Suprapubic skin (tissue), 4 donors: ENCODE measurements at regions not wholly inside any gene's neighbourhood (a gene's known extent, or its start where the extent isn't known, plus 50 kb on each side); places are given as distances from the start of the nearest gene placed in this dataset.

Source experiments
- DNase-seq, 2 donors: peaks; one replicate each; pipeline ENCODE4 v3.0.0-alpha.2; 2019; ENCODE audit warnings: low spot score in 2 of 2
- H3K27ac ChIP-seq: fragments of 200-600 bp; sonication (generic); one replicate; pipeline ENCODE4 v1.5.1; 2019
- H3K27me3 ChIP-seq: fragments of 200-600 bp; sonication (generic); one replicate; pipeline ENCODE4 v1.5.1; 2019
- H3K36me3 ChIP-seq: fragments of 200-600 bp; sonication (generic); one replicate; pipeline ENCODE4 v1.5.1; 2019
- H3K4me1 ChIP-seq: fragments of 200-600 bp; sonication (generic); one replicate; pipeline ENCODE4 v1.5.1; 2019
- H3K4me3 ChIP-seq: fragments of 200-600 bp; sonication (generic); one replicate; pipeline ENCODE4 v1.5.1; 2019; ENCODE audit warnings: mild to moderate bottlenecking
- H3K9me3 ChIP-seq: fragments of 200-600 bp; sonication (generic); one replicate; pipeline ENCODE4 v1.5.1; 2019
- CTCF ChIP-seq, 2 donors: fragments of 200-600 bp in 1 of 2; fragments of 450-650 bp in 1 of 2; sonication (generic) in 1 of 2; IDR thresholded peaks; one replicate each; pipeline ENCODE4 v1.5.1; 2016 to 2019; ENCODE audit warnings: antibody characterized with exemption in 2 of 2, mild to moderate bottlenecking in 1 of 2, moderate library complexity in 1 of 2
- EP300 ChIP-seq: sonication (generic); formaldehyde crosslinking; IDR thresholded peaks from one replicate; pipeline ENCODE4 v1.6.1; 2017; ENCODE audit warnings: antibody characterized with exemption
- POLR2A ChIP-seq, 2 donors: fragments of 450-650 bp; IDR thresholded peaks; one replicate each; pipeline ENCODE4 v1.6.1; 2017; ENCODE audit warnings: antibody characterized with exemption in 2 of 2, mild to moderate bottlenecking in 2 of 2, moderate library complexity in 2 of 2
- POLR2AphosphoS5 ChIP-seq, 3 donors: sonication (generic); formaldehyde crosslinking; IDR thresholded peaks; one replicate each; pipeline ENCODE4 v1.6.1; 2017; ENCODE audit warnings: antibody characterized with exemption in 3 of 3
- WGBS: methylation state at CpG from one replicate; pipeline ENCODE4 v1.1.5; 2018; 5-methylcytosine and 5-hydroxymethylcytosine counted together

DNA sequence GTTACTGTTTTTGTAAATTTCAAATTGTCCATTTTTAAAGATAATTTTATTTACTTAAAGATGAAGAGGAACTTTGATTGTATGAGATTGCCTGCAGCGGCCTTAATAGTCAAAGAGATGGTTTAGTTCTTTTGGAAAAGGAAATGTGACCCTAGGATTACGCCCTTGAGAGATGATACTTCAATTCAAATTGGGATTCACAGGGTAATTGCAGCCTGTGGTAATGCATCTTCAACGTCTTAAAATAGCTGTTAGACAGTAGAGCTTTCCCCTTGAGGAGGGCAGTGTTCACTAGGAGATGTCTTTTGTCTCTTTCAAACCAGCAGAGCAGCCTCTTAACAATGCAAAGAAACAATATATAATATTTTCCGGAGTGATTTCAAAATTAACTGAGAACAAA lies 127.1 kb downstream of the TAF11L14 start:
- Histone ChIP-seq H3K4me1 (no peaks in the 10 kb centered on the region), H3K9me3 (no peaks in the 10 kb centered on the region), H3K36me3 (no peaks in the 10 kb centered on the region), H3K4me3 (no peak overlapping the region), H3K27me3 (no peaks in the 10 kb centered on the region), H3K27ac (no peak overlapping the region)
- no peak for DNase-seq
- TF ChIP-seq EP300 (no peak), CTCF (IDR thresholded peaks at IDR 0.05) (no peak), POLR2AphosphoS5 (IDR thresholded peaks at IDR 0.05) (no peak), POLR2A (IDR thresholded peaks at IDR 0.05) (no peak)
- 67% methylated on average over 4 of the region's 4 CpGs for WGBS

DNA sequence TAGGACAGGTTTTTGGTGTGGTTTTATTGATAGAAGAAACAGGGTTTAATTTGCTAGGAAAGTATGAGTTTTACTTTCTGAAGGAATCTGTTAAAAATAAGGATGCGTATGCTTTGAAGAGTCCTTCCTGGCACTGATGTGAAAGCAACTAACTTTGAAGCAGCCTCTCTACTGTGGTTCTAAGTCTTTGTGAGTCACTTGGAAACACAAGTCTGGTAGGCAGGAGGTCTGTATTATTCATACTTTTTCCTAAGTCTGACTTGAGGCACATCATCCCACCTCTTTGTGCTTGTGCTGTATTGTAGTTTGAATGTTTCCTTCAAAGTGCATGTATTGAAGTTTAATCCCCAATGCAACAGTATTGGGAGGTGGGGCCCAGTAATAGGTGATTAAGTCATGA lies 129.0 kb downstream of the TAF11L14 start:
- Histone ChIP-seq H3K27me3 (no peaks in the 10 kb centered on the region), H3K36me3 (no peaks in the 10 kb centered on the region), H3K4me1 (no peaks in the 10 kb centered on the region), H3K27ac (no peak overlapping the region), H3K4me3 (no peak overlapping the region), H3K9me3 (no peaks in the 10 kb centered on the region)
- TF ChIP-seq POLR2A (IDR thresholded peaks at IDR 0.05) (no peak), POLR2AphosphoS5 (IDR thresholded peaks at IDR 0.05) (no peak), CTCF (IDR thresholded peaks at IDR 0.05) (no peak), EP300 (no peak)
- 77% methylated on average over 1 of the region's 1 CpG for WGBS
- DNase-seq: no peak

- H3K27ac ChIP-seq: no peak overlapping the region
- DNase-seq: no peak
- H3K36me3 ChIP-seq: no peaks in the 10 kb centered on the region
- WGBS: 91% methylated on average over 2 of the region's 2 CpGs
- no peaks in the 10 kb centered on the region for H3K4me1 ChIP-seq
- no peaks in the 10 kb centered on the region for H3K27me3 ChIP-seq
- no peak overlapping the region for H3K4me3 ChIP-seq
- H3K9me3 ChIP-seq: no peaks in the 10 kb centered on the region
- no peak for TF ChIP-seq EP300
- no peak for TF ChIP-seq POLR2AphosphoS5 (IDR thresholded peaks at IDR 0.05)
- no peak for TF ChIP-seq CTCF (IDR thresholded peaks at IDR 0.05)
- TF ChIP-seq POLR2A (IDR thresholded peaks at IDR 0.05): no peak
Observed at GRCh38 chr5:17766031-17766430, 131.8 kb downstream of the TAF11L14 start.

- WGBS: 66% methylated on average over 3 of the region's 3 CpGs
- DNase-seq: no peak
Observed at GRCh38 chr5:17769277-17769676, 135.0 kb downstream of the TAF11L14 start.

GRCh38 chr5:17772232-17772631 lies 138.0 kb downstream of the TAF11L14 start:
- no peak for DNase-seq
- Histone ChIP-seq H3K4me3 (no peak overlapping the region), H3K4me1 (no peaks in the 10 kb centered on the region), H3K27me3 (no peaks in the 10 kb centered on the region), H3K27ac (no peak overlapping the region), H3K9me3 (peaks cover 6% of the 10 kb centered on the region), H3K36me3 (no peaks in the 10 kb centered on the region)
- TF ChIP-seq EP300: no peak
- no peak for TF ChIP-seq CTCF (IDR thresholded peaks at IDR 0.05)
- no peak for TF ChIP-seq POLR2AphosphoS5 (IDR thresholded peaks at IDR 0.05)
- TF ChIP-seq POLR2A (IDR thresholded peaks at IDR 0.05): no peak
- 97% methylated on average over 6 of the region's 6 CpGs for WGBS

More at GRCh38 chr5:17769277-17769676, 135.0 kb downstream of the TAF11L14 start:
- peaks cover 4% of the 10 kb centered on the region for H3K9me3 ChIP-seq
- H3K27ac ChIP-seq: no peak overlapping the region
- H3K27me3 ChIP-seq: no peaks in the 10 kb centered on the region
- TF ChIP-seq POLR2AphosphoS5 (IDR thresholded peaks at IDR 0.05): no peak
- TF ChIP-seq POLR2A (IDR thresholded peaks at IDR 0.05): no peak
- TF ChIP-seq EP300: no peak
- no peak for TF ChIP-seq CTCF (IDR thresholded peaks at IDR 0.05)
- H3K4me1 ChIP-seq: no peaks in the 10 kb centered on the region
- no peaks in the 10 kb centered on the region for H3K36me3 ChIP-seq
- no peak overlapping the region for H3K4me3 ChIP-seq
